ENCODE measurements at regions not wholly inside any gene's neighbourhood (a gene's known extent, or its start where the extent isn't known, plus 50 kb on each side); places are given as distances from the start of the nearest gene placed in this dataset.

- no peak overlapping the region for H3K27ac ChIP-seq
- TF ChIP-seq CTCF (conservative IDR thresholded peaks at IDR 0.05): no peak
- no peak for TF ChIP-seq EZH2 (IDR thresholded peaks at IDR 0.05; ENCODE audit: low read depth)
- no TSS peak for BruUV-seq (replicated peaks)
- H3F3A ChIP-seq (ENCODE audit: insufficient read depth, low read depth): no peaks in the 10 kb centered on the region
- H3K4me3 ChIP-seq: no peak overlapping the region
- ChIA-PET POLR2A (ENCODE audit: unreplicated experiment) (no interaction called here), CTCF (no interaction called here)
- no peaks in the 10 kb centered on the region for H3K36me3 ChIP-seq (ENCODE audit: low read depth)
- 0 out of 2 replicates have a peak, but pooled peaks cover under 1% of the 10 kb centered on the region for H3K4me1 ChIP-seq (replicated peaks; ENCODE audit: insufficient read depth)
- H3K4me2 ChIP-seq: no peak overlapping the region
- H3K9me3 ChIP-seq (ENCODE audit: insufficient read depth, low read depth): no peaks in the 10 kb centered on the region
- no peak overlapping the region for H2AFZ ChIP-seq
- no peaks in the 10 kb centered on the region for H3K27me3 ChIP-seq (ENCODE audit: insufficient read depth, low read depth)
- no peaks in the 10 kb centered on the region for H4K20me1 ChIP-seq (ENCODE audit: insufficient read depth)
- DNase-seq: no peak
- intact Hi-C loops (cut with micrococcal nuclease; ENCODE audit: unreplicated experiment): no loop called here
- H3K79me2 ChIP-seq (ENCODE audit: low read depth): no peaks in the 10 kb centered on the region
- H3K9me2 ChIP-seq (ENCODE audit: insufficient read depth): no peaks in the 10 kb centered on the region
Measured at GRCh38 chr2:189281201-189281600, 101.6 kb upstream of the COL5A2 start.

- BruUV-seq (replicated peaks): no TSS peak
- Histone ChIP-seq H3K27me3 (ENCODE audit: insufficient read depth, low read depth) (no peaks in the 10 kb centered on the region), H3K4me3 (no peak overlapping the region), H3K4me2 (no peak overlapping the region), H3K27ac (no peak overlapping the region), H3K79me2 (ENCODE audit: low read depth) (no peaks in the 10 kb centered on the region), H3K9me2 (ENCODE audit: insufficient read depth) (no peaks in the 10 kb centered on the region), H3K4me1 (replicated peaks; ENCODE audit: insufficient read depth) (no peaks in the 10 kb centered on the region), H3F3A (ENCODE audit: insufficient read depth, low read depth) (no peaks in the 10 kb centered on the region), H3K9me3 (ENCODE audit: insufficient read depth, low read depth) (no peaks in the 10 kb centered on the region; the same call in 1 of the 2 replicates), H3K36me3 (ENCODE audit: low read depth) (no peaks in the 10 kb centered on the region), H2AFZ (no peak overlapping the region), H4K20me1 (ENCODE audit: insufficient read depth) (no peaks in the 10 kb centered on the region)
- TF ChIP-seq CTCF (conservative IDR thresholded peaks at IDR 0.05) (no peak), EZH2 (IDR thresholded peaks at IDR 0.05; ENCODE audit: low read depth) (no peak)
- ChIA-PET POLR2A (ENCODE audit: unreplicated experiment) (no interaction called here), CTCF (interaction anchor here (0.7 kb wide), 1 partner anchor 134 kb away, joined by 3 read pairs; no protein-coding TSS in a partner anchor)
- DNase-seq: no peak
- intact Hi-C loops (cut with micrococcal nuclease; ENCODE audit: unreplicated experiment): loop anchor here (5.0 kb wide), 3 partner anchors 127 to 763 kb away; no protein-coding TSS in a partner anchor
Measured at GRCh38 chr2:189285349-189285748, 105.8 kb upstream of the COL5A2 start.

DNA sequence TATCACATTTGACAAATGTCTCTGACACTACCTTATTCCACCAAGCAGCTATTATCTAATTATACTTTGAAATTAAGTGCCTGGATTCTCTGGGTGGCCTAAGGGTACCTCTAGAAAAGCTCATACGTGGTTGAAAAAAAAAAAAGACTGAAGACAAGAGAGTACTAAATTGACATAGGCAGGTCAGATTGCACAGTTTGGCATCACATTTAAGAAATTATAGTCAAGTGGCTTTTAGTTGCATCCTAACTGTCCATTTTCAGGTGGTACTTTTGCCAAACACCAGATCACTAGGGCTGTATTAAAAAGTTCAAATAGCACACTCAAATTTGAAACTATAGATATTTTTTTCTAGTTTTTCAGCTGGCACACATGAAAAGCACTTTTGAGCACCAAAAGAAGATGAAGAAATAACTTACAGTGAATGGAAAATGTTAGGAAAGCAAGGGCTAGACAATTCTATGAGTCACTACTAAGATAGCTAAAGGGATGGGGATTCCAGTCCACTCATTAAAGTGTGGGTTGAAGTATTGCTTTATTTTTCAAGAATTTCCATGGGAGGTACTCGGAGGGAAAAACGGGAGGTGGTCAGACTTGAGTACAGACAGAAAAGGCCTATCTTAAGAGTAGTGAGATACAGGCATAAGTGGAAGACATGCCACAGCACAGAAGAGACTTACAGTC is 106.5 kb upstream of the COL5A2 start:
- Histone ChIP-seq H3K27me3 (ENCODE audit: insufficient read depth, low read depth) (no peaks in the 10 kb centered on the region), H3K9me2 (ENCODE audit: insufficient read depth) (no peaks in the 10 kb centered on the region), H3K9me3 (ENCODE audit: insufficient read depth, low read depth) (no peaks in the 10 kb centered on the region; the same call in 1 of the 2 replicates), H3K4me3 (no peak overlapping the region), H4K20me1 (ENCODE audit: insufficient read depth) (no peaks in the 10 kb centered on the region), H3F3A (ENCODE audit: insufficient read depth, low read depth) (no peaks in the 10 kb centered on the region), H3K4me2 (no peak overlapping the region), H2AFZ (no peak overlapping the region), H3K27ac (no peak overlapping the region), H3K79me2 (ENCODE audit: low read depth) (no peaks in the 10 kb centered on the region), H3K4me1 (replicated peaks; ENCODE audit: insufficient read depth) (no peaks in the 10 kb centered on the region), H3K36me3 (ENCODE audit: low read depth) (no peaks in the 10 kb centered on the region)
- TF ChIP-seq CTCF (conservative IDR thresholded peaks at IDR 0.05): no peak
- CTCF ChIA-PET: interaction anchor here (0.7 kb wide), 1 partner anchor 133 kb away, joined by 3 read pairs; no protein-coding TSS in a partner anchor
- no peak for DNase-seq
- no TSS peak for BruUV-seq (replicated peaks)
- intact Hi-C loops (cut with micrococcal nuclease; ENCODE audit: unreplicated experiment): loop anchor here (5.0 kb wide), 3 partner anchors 126 to 764 kb away; no protein-coding TSS in a partner anchor
- POLR2A ChIA-PET (ENCODE audit: unreplicated experiment): no interaction called here

Measured in PC-9 (cell line).